ENCODE measurements at regions not wholly inside any gene's neighbourhood (a gene's known extent, or its start where the extent isn't known, plus 50 kb on each side); places are given as distances from the start of the nearest gene placed in this dataset.

DNA sequence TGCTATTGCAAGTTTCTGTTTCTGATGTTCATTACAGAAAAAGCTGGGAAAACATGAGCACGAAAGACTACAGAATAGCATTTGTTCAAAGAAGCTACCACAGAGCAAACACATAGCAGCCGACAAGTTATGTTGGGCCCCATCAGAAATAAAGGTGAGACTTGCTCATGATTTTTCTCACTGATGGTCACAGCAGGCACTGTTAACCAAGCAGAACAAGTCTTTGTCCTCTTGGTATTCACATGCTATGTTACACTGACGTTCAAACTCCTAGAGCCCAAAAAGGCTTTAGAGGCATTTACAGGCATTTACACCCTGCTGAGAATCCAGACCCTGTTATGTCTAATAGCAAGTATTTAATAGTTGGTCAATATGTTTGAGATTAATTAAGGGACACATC, 235.0 kb upstream of the HNMT start:
- TF ChIP-seq, protein P1, sequence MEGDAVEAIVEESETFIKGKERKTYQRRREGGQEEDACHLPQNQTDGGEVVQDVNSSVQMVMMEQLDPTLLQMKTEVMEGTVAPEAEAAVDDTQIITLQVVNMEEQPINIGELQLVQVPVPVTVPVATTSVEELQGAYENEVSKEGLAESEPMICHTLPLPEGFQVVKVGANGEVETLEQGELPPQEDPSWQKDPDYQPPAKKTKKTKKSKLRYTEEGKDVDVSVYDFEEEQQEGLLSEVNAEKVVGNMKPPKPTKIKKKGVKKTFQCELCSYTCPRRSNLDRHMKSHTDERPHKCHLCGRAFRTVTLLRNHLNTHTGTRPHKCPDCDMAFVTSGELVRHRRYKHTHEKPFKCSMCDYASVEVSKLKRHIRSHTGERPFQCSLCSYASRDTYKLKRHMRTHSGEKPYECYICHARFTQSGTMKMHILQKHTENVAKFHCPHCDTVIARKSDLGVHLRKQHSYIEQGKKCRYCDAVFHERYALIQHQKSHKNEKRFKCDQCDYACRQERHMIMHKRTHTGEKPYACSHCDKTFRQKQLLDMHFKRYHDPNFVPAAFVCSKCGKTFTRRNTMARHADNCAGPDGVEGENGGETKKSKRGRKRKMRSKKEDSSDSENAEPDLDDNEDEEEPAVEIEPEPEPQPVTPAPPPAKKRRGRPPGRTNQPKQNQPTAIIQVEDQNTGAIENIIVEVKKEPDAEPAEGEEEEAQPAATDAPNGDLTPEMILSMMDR (IDR thresholded peaks at IDR 0.05; ENCODE audit: low read depth, low read length, missing control alignments) = no peak
- no peak overlapping the region for H3K4me3 ChIP-seq (ENCODE audit: low read depth, low read length)
- no peak for DNase-seq (ENCODE audit: low read depth)

DNA sequence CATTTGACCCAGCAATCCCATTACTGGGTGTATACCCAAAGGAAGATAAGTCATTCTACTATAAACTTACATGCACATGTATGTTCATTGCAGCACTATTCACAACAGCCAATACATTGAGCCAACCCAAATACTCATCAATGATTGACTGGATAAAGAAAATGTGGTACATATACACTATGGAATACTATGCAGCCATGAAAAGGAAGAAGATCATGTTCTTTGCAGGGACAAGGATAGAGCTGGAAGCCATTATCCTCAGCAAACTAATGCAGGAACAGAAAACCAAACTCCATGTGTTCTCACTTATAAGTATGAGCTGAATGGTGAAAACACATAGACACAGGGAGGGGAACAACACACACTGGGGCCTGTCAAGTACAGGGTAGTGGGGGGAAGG, 226.7 kb upstream of the HNMT start:
- H3K4me3 ChIP-seq (ENCODE audit: low read depth, low read length) = no peak overlapping the region
- no peak for DNase-seq (ENCODE audit: low read depth)
- TF ChIP-seq, protein P1 (IDR thresholded peaks at IDR 0.05; ENCODE audit: low read depth, low read length, missing control alignments) = no peak

DNA sequence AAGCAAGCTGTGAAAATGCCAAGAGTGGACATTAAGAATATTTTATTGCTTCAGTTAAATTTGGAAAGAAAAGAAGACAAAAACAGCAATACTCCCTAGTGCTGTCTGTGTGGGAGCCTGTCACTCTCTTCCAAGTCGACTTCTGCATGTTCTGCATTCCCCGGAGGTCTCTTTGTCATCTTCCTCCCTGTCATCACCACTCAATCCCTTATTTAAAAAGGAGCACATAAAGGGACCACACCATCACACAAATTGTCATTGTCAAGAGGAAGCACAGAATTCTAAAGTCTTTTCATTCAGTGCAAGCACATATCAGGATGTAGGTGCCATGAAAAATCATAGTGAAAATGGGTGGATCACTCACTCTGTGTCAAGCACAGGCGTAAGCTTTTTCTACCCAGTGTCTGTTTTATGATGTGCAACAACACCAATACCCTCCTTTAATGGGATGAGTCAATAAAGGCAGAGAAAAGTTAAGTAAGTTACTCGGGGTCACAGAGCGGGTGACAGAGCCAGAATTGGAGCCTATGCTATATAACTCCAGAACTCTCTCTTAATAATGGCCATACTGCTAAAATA, 222.4 kb upstream of the HNMT start:
- DNase-seq (ENCODE audit: low read depth) = no peak
- H3K4me3 ChIP-seq (ENCODE audit: low read depth, low read length) = no peak overlapping the region
- TF ChIP-seq, protein P1 (IDR thresholded peaks at IDR 0.05; ENCODE audit: low read depth, low read length, missing control alignments) = no peak

- no peak for DNase-seq (ENCODE audit: low read depth)
- TF ChIP-seq, protein P1 (IDR thresholded peaks at IDR 0.05; ENCODE audit: low read depth, low read length, missing control alignments) = no peak
- no peak overlapping the region for H3K4me3 ChIP-seq (ENCODE audit: low read depth, low read length)
These were observed 216.8 kb upstream of the HNMT start for GRCh38 chr2:137747509-137747908.

DNA sequence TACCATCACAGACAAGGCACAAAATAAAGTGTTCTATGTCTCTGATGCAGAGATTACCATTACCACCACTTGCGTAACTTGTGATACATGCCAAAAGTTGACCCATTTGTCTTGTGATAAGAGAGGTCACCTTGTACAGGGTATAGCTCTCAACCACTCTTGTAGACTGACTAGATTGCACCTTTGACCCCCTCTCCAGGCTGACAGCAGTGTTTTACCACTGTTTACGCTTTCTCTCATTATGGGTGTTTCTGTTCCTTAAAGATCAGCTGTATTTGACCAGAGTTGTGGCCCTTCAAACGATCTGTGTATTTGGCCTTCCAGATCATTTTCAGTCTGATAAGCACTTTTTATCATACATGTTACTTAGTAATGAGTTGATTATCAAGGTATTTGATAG, 215.7 kb upstream of the HNMT start:
- TF ChIP-seq, protein P1 (IDR thresholded peaks at IDR 0.05; ENCODE audit: low read depth, low read length, missing control alignments) = no peak
- H3K4me3 ChIP-seq (ENCODE audit: low read depth, low read length) = no peak overlapping the region
- DNase-seq (ENCODE audit: low read depth) = no peak

DNA sequence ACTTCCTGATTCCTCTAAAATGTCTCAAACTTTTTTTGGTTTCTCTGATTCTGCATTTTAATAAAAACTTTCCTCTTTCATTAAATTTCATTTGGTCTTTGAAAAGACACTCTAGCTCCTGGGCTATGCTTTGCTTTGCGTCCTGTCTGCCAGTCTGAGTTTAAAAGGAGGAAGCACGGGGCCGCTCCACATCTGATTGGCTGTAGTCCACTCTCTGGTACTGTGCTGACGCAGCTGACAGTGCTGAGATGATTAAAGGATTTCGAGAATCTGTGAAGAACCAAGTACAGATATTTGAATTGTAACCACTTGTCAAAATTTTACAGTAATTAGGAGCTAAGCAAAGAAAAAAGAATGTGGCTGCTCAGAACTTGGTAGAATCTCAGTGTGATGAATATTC, 199.6 kb upstream of the HNMT start:
- no peak for DNase-seq (ENCODE audit: low read depth)
- H3K4me3 ChIP-seq (ENCODE audit: low read depth, low read length) = no peak overlapping the region

GRCh38 chr2:137769406-137769805, 194.9 kb upstream of the HNMT start:
- H3K4me3 ChIP-seq (ENCODE audit: low read depth, low read length) = no peak overlapping the region
- DNase-seq (ENCODE audit: low read depth) = no peak
- TF ChIP-seq, protein P1 (IDR thresholded peaks at IDR 0.05; ENCODE audit: low read depth, low read length, missing control alignments) = no peak

More for the DNA sequence above, 199.6 kb upstream of the HNMT start:
- TF ChIP-seq, protein P1 (IDR thresholded peaks at IDR 0.05; ENCODE audit: low read depth, low read length, missing control alignments) = no peak
